ENCODE measurements at regions not wholly inside any gene's neighbourhood (a gene's known extent, or its start where the extent isn't known, plus 50 kb on each side); places are given as distances from the start of the nearest gene placed in this dataset.

DNA sequence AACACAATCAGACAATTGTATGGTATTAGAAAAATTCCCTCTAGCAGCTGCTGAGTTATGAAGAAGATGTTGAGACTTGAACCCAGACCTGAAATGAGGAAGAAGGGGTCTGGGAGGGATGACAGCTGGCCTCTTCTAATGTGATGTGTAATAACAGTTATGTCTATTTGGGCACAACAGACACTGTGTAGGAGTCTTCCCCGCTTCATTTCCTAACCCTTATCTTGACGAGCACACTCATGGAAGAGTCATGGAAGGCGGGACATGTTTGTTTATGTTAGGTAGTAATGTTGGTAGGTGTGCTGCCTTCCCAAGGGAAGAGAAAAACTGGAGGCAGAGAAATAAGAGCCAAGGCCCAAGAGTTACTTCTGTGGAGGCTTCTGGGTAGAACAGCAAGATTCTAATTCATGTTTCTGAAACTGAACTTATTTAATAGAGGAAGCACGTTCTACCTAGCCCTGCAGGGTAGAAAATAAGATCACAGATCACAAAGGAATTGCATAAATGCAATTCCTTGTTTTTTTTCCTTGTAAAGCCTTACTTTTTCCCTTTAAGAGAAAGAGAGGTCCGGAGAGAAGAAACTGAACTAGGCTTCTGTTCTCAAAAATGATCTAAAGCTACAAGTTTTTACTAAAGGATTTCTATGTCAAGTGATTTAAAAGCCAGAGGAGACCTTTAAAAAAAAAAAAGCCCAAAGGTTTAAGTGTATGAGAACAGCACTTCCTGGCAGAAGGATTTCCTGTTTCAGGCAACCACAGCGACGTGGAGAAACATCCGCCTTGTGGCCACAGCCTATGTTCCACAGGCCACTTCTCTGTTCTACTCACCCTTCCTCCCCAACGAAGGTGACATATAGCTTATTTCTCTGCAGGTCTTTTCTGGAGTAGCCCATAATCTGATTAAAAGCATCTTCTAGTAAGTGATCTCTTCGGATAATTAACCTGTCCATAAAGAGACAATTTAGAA lies 68.5 kb upstream of the STK17B start:
- no peak for ATAC-seq
- Mint-ChIP-seq H3K36me3 (ENCODE audit: low read depth) (no peaks in the 10 kb centered on the region), H3K9me3 (no peaks in the 10 kb centered on the region; the same call in 2 of the 3 replicates), H3K4me3 (no peak overlapping the region), H3K27me3 (ENCODE audit: insufficient read depth, low read depth, poor library complexity) (peaks cover 2% of the 10 kb centered on the region), H3K27ac (no peak overlapping the region), H3K4me1 (peaks cover 3% of the 10 kb centered on the region; the same call in 1 of the 3 replicates)
- H4K20me1 ChIP-seq (replicated peaks; ENCODE audit: insufficient read depth): no peaks in the 10 kb centered on the region
- H3K9me2 ChIP-seq (ENCODE audit: insufficient read depth): no peaks in the 10 kb centered on the region
- no peaks in the 10 kb centered on the region for H3K36me3 ChIP-seq (ENCODE audit: insufficient read depth)
- H3F3A ChIP-seq (replicated peaks; ENCODE audit: low read depth): no peaks in the 10 kb centered on the region
- 0 out of 2 replicates have a peak overlapping the region, but pooled peaks have one; percentile 11 for H2AFZ ChIP-seq
- no peak overlapping the region for H3K4me2 ChIP-seq
- TF ChIP-seq, protein P1, sequence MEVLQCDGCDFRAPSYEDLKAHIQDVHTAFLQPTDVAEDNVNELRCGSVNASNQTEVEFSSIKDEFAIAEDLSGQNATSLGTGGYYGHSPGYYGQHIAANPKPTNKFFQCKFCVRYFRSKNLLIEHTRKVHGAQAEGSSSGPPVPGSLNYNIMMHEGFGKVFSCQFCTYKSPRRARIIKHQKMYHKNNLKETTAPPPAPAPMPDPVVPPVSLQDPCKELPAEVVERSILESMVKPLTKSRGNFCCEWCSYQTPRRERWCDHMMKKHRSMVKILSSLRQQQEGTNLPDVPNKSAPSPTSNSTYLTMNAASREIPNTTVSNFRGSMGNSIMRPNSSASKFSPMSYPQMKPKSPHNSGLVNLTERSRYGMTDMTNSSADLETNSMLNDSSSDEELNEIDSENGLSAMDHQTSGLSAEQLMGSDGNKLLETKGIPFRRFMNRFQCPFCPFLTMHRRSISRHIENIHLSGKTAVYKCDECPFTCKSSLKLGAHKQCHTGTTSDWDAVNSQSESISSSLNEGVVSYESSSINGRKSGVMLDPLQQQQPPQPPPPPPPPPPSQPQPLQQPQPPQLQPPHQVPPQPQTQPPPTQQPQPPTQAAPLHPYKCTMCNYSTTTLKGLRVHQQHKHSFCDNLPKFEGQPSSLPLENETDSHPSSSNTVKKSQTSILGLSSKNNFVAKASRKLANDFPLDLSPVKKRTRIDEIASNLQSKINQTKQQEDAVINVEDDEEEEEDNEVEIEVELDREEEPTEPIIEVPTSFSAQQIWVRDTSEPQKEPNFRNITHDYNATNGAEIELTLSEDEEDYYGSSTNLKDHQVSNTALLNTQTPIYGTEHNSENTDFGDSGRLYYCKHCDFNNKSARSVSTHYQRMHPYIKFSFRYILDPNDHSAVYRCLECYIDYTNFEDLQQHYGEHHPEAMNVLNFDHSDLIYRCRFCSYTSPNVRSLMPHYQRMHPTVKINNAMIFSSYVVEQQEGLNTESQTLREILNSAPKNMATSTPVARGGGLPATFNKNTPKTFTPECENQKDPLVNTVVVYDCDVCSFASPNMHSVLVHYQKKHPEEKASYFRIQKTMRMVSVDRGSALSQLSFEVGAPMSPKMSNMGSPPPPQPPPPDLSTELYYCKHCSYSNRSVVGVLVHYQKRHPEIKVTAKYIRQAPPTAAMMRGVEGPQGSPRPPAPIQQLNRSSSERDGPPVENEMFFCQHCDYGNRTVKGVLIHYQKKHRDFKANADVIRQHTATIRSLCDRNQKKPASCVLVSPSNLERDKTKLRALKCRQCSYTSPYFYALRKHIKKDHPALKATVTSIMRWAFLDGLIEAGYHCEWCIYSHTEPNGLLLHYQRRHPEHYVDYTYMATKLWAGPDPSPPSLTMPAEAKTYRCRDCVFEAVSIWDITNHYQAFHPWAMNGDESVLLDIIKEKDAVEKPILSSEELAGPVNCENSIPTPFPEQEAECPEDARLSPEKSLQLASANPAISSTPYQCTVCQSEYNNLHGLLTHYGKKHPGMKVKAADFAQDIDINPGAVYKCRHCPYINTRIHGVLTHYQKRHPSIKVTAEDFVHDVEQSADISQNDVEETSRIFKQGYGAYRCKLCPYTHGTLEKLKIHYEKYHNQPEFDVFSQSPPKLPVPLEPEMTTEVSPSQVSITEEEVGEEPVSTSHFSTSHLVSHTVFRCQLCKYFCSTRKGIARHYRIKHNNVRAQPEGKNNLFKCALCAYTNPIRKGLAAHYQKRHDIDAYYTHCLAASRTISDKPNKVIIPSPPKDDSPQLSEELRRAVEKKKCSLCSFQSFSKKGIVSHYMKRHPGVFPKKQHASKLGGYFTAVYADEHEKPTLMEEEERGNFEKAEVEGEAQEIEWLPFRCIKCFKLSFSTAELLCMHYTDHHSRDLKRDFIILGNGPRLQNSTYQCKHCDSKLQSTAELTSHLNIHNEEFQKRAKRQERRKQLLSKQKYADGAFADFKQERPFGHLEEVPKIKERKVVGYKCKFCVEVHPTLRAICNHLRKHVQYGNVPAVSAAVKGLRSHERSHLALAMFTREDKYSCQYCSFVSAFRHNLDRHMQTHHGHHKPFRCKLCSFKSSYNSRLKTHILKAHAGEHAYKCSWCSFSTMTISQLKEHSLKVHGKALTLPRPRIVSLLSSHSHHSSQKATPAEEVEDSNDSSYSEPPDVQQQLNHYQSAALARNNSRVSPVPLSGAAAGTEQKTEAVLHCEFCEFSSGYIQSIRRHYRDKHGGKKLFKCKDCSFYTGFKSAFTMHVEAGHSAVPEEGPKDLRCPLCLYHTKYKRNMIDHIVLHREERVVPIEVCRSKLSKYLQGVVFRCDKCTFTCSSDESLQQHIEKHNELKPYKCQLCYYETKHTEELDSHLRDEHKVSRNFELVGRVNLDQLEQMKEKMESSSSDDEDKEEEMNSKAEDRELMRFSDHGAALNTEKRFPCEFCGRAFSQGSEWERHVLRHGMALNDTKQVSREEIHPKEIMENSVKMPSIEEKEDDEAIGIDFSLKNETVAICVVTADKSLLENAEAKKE (CRISPR knock-in tag; IDR thresholded peaks at IDR 0.05): no peak
- TF ChIP-seq CREB1 (CRISPR knock-in tag; IDR thresholded peaks at IDR 0.05; ENCODE audit: low read depth) (no peak), ZNF331 (CRISPR knock-in tag; IDR thresholded peaks at IDR 0.05; ENCODE audit: low read depth) (no peak), POLR2AphosphoS5 (IDR thresholded peaks at IDR 0.05; ENCODE audit: low read depth) (no peak), EZH2phosphoT487 (IDR thresholded peaks at IDR 0.05; ENCODE audit: unreplicated experiment) (no peak), STAT1 (IDR thresholded peaks at IDR 0.05; ENCODE audit: unreplicated experiment) (no peak), EZH2 (IDR thresholded peaks at IDR 0.05; ENCODE audit: low read depth, unreplicated experiment) (no peak), ZNF114 (CRISPR knock-in tag; IDR thresholded peaks at IDR 0.05) (no peak), JUNB (IDR thresholded peaks at IDR 0.05; ENCODE audit: unreplicated experiment) (no peak), NANOG (IDR thresholded peaks at IDR 0.05; ENCODE audit: borderline replicate concordance) (no peak)
- TF ChIP-seq, protein P2, sequence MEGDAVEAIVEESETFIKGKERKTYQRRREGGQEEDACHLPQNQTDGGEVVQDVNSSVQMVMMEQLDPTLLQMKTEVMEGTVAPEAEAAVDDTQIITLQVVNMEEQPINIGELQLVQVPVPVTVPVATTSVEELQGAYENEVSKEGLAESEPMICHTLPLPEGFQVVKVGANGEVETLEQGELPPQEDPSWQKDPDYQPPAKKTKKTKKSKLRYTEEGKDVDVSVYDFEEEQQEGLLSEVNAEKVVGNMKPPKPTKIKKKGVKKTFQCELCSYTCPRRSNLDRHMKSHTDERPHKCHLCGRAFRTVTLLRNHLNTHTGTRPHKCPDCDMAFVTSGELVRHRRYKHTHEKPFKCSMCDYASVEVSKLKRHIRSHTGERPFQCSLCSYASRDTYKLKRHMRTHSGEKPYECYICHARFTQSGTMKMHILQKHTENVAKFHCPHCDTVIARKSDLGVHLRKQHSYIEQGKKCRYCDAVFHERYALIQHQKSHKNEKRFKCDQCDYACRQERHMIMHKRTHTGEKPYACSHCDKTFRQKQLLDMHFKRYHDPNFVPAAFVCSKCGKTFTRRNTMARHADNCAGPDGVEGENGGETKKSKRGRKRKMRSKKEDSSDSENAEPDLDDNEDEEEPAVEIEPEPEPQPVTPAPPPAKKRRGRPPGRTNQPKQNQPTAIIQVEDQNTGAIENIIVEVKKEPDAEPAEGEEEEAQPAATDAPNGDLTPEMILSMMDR (conservative IDR thresholded peaks at IDR 0.05; ENCODE audit: low read depth in 2 of 2): no peak
- TF ChIP-seq, protein P3, sequence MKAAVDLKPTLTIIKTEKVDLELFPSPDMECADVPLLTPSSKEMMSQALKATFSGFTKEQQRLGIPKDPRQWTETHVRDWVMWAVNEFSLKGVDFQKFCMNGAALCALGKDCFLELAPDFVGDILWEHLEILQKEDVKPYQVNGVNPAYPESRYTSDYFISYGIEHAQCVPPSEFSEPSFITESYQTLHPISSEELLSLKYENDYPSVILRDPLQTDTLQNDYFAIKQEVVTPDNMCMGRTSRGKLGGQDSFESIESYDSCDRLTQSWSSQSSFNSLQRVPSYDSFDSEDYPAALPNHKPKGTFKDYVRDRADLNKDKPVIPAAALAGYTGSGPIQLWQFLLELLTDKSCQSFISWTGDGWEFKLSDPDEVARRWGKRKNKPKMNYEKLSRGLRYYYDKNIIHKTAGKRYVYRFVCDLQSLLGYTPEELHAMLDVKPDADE (IDR thresholded peaks at IDR 0.05): no peak
- TF ChIP-seq, protein P4, sequence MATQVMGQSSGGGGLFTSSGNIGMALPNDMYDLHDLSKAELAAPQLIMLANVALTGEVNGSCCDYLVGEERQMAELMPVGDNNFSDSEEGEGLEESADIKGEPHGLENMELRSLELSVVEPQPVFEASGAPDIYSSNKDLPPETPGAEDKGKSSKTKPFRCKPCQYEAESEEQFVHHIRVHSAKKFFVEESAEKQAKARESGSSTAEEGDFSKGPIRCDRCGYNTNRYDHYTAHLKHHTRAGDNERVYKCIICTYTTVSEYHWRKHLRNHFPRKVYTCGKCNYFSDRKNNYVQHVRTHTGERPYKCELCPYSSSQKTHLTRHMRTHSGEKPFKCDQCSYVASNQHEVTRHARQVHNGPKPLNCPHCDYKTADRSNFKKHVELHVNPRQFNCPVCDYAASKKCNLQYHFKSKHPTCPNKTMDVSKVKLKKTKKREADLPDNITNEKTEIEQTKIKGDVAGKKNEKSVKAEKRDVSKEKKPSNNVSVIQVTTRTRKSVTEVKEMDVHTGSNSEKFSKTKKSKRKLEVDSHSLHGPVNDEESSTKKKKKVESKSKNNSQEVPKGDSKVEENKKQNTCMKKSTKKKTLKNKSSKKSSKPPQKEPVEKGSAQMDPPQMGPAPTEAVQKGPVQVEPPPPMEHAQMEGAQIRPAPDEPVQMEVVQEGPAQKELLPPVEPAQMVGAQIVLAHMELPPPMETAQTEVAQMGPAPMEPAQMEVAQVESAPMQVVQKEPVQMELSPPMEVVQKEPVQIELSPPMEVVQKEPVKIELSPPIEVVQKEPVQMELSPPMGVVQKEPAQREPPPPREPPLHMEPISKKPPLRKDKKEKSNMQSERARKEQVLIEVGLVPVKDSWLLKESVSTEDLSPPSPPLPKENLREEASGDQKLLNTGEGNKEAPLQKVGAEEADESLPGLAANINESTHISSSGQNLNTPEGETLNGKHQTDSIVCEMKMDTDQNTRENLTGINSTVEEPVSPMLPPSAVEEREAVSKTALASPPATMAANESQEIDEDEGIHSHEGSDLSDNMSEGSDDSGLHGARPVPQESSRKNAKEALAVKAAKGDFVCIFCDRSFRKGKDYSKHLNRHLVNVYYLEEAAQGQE (IDR thresholded peaks at IDR 0.05; ENCODE audit: unreplicated experiment): no peak
- H3K27ac ChIP-seq (ENCODE audit: low read depth): no peak overlapping the region
- no peak overlapping the region for H3K4me3 ChIP-seq
- H3K27me3 ChIP-seq (ENCODE audit: insufficient read depth): no peaks in the 10 kb centered on the region
- H3K79me2 ChIP-seq (replicated peaks; ENCODE audit: insufficient read depth): no peaks in the 10 kb centered on the region
- peak; percentile 18 for DNase-seq (ENCODE audit: low spot score)
- H3K4me1 ChIP-seq (ENCODE audit: insufficient read depth): peaks cover 6% of the 10 kb centered on the region; the same call in 1 of the 2 replicates

All from GM23338 (cell line).